ENCODE measurements at regions not wholly inside any gene's neighbourhood (a gene's known extent, or its start where the extent isn't known, plus 50 kb on each side); places are given as distances from the start of the nearest gene placed in this dataset.

- TF ChIP-seq REST (IDR thresholded peaks at IDR 0.05; ENCODE audit: low read depth) = no peak
- TF ChIP-seq CTCF (IDR thresholded peaks at IDR 0.05 in 2 of 3, conservative IDR thresholded peaks at IDR 0.05 in 1 of 3; ENCODE audit: borderline replicate concordance in 1 of 3, insufficient read depth in 1 of 3, low read depth in 2 of 3, low read length in 2 of 3) = no peak
- TF ChIP-seq EZH2phosphoT487 (IDR thresholded peaks at IDR 0.05; ENCODE audit: borderline replicate concordance) = no peak
- TF ChIP-seq JUND (IDR thresholded peaks at IDR 0.05) = no peak
- no peak for TF ChIP-seq POLR2A (IDR thresholded peaks at IDR 0.05; ENCODE audit: borderline replicate concordance, extremely low read depth, insufficient read depth, insufficient read length)
- TF ChIP-seq, protein P1, sequence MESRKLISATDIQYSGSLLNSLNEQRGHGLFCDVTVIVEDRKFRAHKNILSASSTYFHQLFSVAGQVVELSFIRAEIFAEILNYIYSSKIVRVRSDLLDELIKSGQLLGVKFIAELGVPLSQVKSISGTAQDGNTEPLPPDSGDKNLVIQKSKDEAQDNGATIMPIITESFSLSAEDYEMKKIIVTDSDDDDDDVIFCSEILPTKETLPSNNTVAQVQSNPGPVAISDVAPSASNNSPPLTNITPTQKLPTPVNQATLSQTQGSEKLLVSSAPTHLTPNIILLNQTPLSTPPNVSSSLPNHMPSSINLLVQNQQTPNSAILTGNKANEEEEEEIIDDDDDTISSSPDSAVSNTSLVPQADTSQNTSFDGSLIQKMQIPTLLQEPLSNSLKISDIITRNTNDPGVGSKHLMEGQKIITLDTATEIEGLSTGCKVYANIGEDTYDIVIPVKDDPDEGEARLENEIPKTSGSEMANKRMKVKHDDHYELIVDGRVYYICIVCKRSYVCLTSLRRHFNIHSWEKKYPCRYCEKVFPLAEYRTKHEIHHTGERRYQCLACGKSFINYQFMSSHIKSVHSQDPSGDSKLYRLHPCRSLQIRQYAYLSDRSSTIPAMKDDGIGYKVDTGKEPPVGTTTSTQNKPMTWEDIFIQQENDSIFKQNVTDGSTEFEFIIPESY (IDR thresholded peaks at IDR 0.05; ENCODE audit: extremely low read depth, insufficient replicate concordance, low read length) = no peak
- no peak for TF ChIP-seq EZH2 (IDR thresholded peaks at IDR 0.05)
- no peak for TF ChIP-seq CEBPB (IDR thresholded peaks at IDR 0.05; ENCODE audit: low read depth)
- no peak for TF ChIP-seq SRF (IDR thresholded peaks at IDR 0.05; ENCODE audit: low read depth)
- TF ChIP-seq SP1 (IDR thresholded peaks at IDR 0.05; ENCODE audit: low read depth) = no peak
These were observed 146.7 kb downstream of the YTHDC2 start for GRCh38 chr5:113660206-113660605.
